GM19035 (cell line): ENCODE measurements at regions not wholly inside any gene's neighbourhood (a gene's known extent, or its start where the extent isn't known, plus 50 kb on each side); places are given as distances from the start of the nearest gene placed in this dataset.

Experiments
- ATAC-seq: cut with Tn5 transposase; IDR thresholded peaks from one replicate; pipeline ENCODE4 v1.9.1; 2021; ENCODE audit not compliant: unreplicated experiment

- ATAC-seq: no peak
Measured at GRCh38 chr10:112087953-112088456, 95.6 kb downstream of the GPAM start.

GRCh38 chr10:112091703-112092102, 91.9 kb downstream of the GPAM start:
- ATAC-seq: no peak

GRCh38 chr10:112092519-112092918, 91.0 kb downstream of the GPAM start:
- no peak for ATAC-seq

GRCh38 chr10:112094984-112095383, 88.6 kb downstream of the GPAM start:
- ATAC-seq: no peak

GRCh38 chr10:112095731-112096130, 87.8 kb downstream of the GPAM start:
- ATAC-seq: no peak

GRCh38 chr10:112098682-112099081, 84.9 kb downstream of the GPAM start:
- no peak for ATAC-seq
